GM18517 (cell line): ENCODE measurements at regions not wholly inside any gene's neighbourhood (a gene's known extent, or its start where the extent isn't known, plus 50 kb on each side); places are given as distances from the start of the nearest gene placed in this dataset.
"Not testable (repeated sequence)": the region's sequence is repeated elsewhere in the genome, so short reads cannot be mapped to it uniquely, and the experiment has no call there.

ENCODE experiments used
- ATAC-seq: cut with Tn5 transposase; IDR thresholded peaks from one replicate; pipeline ENCODE4 v1.9.1; 2021; ENCODE audit warnings: mild to moderate bottlenecking, moderate library complexity; ENCODE audit not compliant: unreplicated experiment

GRCh38 chr10:121130382-121130781 is 279.2 kb downstream of the WDR11 start:
- no peak for ATAC-seq

GRCh38 chr10:121131014-121131413 is 279.9 kb downstream of the WDR11 start:
- ATAC-seq: no peak

GRCh38 chr10:121131426-121132265 is 280.5 kb downstream of the WDR11 start:
- ATAC-seq: no peak

- ATAC-seq: no peak
Measured at GRCh38 chr10:121132273-121132672, 281.1 kb downstream of the WDR11 start.

GRCh38 chr10:121133901-121134300 is 282.7 kb downstream of the WDR11 start:
- no peak for ATAC-seq

- ATAC-seq: no peak
Measured at GRCh38 chr10:121134711-121135110, 283.5 kb downstream of the WDR11 start.

GRCh38 chr10:121135512-121135911 is 284.4 kb downstream of the WDR11 start:
- ATAC-seq: no peak

GRCh38 chr10:121137533-121137932 is 286.4 kb downstream of the WDR11 start:
- ATAC-seq: no peak

GRCh38 chr10:121138112-121138860 is 287.1 kb downstream of the WDR11 start:
- no peak for ATAC-seq

GRCh38 chr10:121138918-121139317 is 287.8 kb downstream of the WDR11 start:
- ATAC-seq: no peak

- ATAC-seq: not testable (repeated sequence)
Measured at GRCh38 chr10:121145802-121146395, 294.7 kb downstream of the WDR11 start.

- no peak for ATAC-seq
Measured at GRCh38 chr10:121148921-121149320, 297.8 kb downstream of the WDR11 start.

GRCh38 chr10:121152033-121152432 is 300.9 kb downstream of the WDR11 start:
- no peak for ATAC-seq

GRCh38 chr10:121152935-121153334 is 301.8 kb downstream of the WDR11 start:
- no peak for ATAC-seq

- ATAC-seq: no peak
Measured at GRCh38 chr10:121154310-121154709, 303.1 kb downstream of the WDR11 start.

- ATAC-seq: no peak
Measured at GRCh38 chr10:121154846-121155245, 303.7 kb downstream of the WDR11 start.

GRCh38 chr10:121155742-121156474 is 304.7 kb downstream of the WDR11 start:
- no peak for ATAC-seq

- ATAC-seq: no peak
Measured at GRCh38 chr10:121157998-121158397, 306.8 kb downstream of the WDR11 start.

- no peak for ATAC-seq
Measured at GRCh38 chr10:121158988-121159579, 307.9 kb downstream of the WDR11 start.

GRCh38 chr10:121159670-121160069 is 308.5 kb downstream of the WDR11 start:
- ATAC-seq: no peak

- no peak for ATAC-seq
Measured at GRCh38 chr10:121165276-121165675, 314.1 kb downstream of the WDR11 start.
